Epidermal melanocyte (primary cell): ENCODE measurements at regions not wholly inside any gene's neighbourhood (a gene's known extent, or its start where the extent isn't known, plus 50 kb on each side); places are given as distances from the start of the nearest gene placed in this dataset.
"Not testable (repeated sequence)": the region's sequence is repeated elsewhere in the genome, so short reads cannot be mapped to it uniquely, and the experiment has no call there.

Experiments
- DNase-seq: peaks from one replicate; pipeline ENCODE4 v3.0.0; 2011; ENCODE audit warnings: low spot score; ENCODE audit not compliant: insufficient read length

- DNase-seq: no peak
Measured at GRCh38 chr4:132662456-132662855, 486.6 kb upstream of the PCDH10 start.

DNA sequence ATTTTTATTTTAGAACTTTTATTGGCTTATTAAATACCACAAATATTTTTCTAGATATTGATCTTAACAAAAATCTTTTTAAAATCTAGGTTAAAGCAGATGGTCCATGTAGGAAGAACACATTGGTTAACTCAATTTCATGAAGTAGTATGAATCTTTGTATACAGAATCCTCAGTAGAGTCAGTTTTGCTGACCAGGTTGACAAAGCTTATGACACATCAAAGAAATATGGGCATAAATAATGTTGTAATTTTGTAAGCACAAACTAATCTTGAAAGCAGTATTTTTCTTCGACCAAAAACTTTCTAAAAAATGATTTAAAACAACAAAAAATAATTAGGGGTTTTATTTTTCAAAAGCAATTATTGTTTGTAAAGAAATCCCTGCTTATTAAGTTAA is 479.3 kb upstream of the PCDH10 start:
- DNase-seq: no peak

GRCh38 chr4:132670557-132670956 is 478.5 kb upstream of the PCDH10 start:
- no peak for DNase-seq

GRCh38 chr4:132683957-132684356 is 465.1 kb upstream of the PCDH10 start:
- DNase-seq: no peak

DNA sequence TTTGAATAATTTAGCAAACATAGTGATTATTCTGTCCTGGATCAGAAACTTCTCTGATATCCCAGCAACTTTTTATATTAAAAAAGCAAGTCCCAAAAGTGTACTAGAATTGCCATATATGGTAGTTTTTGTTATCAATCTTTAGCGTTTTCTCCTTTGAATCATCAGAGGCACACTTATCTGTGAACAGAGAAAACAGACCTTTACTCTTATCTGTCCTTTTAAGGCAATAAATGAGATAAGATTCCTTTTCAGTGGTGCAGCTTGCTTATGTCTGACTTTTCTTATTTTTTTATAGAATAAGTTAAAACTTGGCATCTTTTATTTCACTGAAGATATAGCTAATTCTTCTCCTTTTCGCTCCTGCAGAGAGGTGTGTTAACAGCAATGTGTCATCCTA is 458.1 kb upstream of the PCDH10 start:
- DNase-seq: no peak

DNA sequence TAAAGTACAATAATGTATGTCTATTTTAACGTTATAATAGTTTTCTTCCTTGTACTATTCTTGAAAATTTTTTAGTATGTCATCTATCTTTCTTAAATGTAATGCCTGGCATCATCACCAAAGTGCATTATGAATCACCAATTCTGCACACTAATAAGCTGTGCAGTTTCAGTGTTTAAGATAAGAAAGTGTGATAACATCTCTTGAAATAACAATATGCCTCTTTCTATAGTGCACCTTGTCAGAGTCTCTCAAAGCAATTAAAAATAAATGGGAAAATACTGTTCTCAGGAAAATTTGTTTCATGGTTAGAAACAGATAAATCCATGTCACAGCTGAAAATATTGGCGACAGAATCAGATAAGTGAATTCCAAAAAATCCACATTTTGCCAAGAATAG is 457.4 kb upstream of the PCDH10 start:
- no peak for DNase-seq

GRCh38 chr4:132694775-132695174 is 454.3 kb upstream of the PCDH10 start:
- DNase-seq: no peak

GRCh38 chr4:132697505-132697904 is 451.6 kb upstream of the PCDH10 start:
- not testable (repeated sequence) for DNase-seq

- no peak for DNase-seq
Measured at GRCh38 chr4:132707955-132708354, 441.1 kb upstream of the PCDH10 start.

GRCh38 chr4:132709056-132709455 is 440.0 kb upstream of the PCDH10 start:
- no peak for DNase-seq

DNA sequence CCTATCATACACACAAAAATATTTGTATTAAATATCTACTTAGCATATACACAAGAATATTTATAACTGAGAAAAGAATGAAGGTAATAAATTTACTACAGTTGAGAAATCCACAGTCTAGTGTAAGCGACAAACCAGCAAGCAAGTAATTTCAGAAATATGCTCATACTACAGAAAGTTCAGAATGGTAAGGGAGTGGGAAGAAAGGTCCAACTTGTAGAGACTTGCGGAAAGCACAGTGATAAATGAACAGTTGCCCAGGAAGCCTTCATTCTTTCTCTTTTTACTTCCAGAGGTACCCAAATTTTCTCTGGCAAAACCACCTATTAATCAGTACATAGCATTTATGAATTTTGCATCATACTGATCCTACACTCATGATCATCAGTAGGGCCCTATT is 438.1 kb upstream of the PCDH10 start:
- no peak for DNase-seq

DNA sequence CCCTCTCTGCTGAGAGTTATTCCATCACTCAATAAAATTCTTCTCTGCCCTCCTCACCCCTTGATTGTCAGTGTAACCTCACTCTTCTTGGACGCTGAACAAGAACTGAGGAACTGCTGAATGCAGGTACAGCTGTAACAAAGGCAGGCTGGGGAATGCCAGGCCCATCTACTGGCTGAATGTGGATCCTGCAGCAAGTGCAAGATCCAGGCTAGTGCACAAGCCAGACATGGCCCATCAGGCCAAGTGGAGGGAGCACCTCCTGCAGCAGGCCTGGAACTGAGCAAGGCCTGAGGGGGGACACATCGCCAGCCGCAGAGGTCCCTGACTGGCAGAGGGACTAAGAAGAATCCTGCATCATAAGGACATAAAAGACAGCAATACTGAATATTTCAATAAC is 411.8 kb upstream of the PCDH10 start:
- DNase-seq: no peak

- DNase-seq: no peak
Measured at GRCh38 chr4:132759199-132759780, 389.8 kb upstream of the PCDH10 start.

DNA sequence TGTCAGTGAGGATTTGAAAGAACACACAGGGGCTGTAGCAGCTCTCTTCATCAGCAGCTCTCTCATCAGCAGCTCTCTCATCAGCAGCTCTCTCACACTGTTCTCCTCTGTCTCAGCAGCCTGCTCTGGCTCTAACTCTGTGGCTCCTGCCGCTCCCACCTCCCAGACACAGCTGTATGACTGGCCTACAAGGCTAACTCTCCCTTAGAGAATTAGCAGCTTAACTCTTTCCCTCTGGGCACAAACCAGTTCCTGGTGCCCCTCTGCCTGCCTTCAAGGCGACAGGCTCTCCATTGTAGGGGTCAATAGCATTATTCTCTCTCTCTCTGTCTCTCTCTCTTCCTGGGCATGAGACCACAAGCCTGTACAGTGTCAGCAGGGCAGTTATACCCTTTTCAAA is 385.6 kb upstream of the PCDH10 start:
- no peak for DNase-seq

DNA sequence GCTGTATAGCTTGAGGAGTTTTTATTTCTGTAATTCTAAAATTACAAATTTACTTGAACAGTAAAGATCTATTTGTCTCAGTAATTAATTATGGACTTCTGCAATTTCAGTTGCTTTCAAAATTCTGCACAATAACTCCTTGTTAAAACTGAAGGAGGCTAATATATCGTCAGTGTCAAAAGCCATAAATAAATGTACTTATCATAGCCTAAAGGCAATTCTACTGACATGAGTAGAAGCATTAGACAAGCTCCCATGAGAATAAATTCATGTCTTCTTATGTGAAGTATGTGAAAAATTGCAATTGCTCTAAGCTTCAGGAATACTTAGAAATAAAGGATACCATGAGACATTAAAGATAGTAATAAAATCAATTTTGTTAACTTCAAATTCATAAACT is 381.2 kb upstream of the PCDH10 start:
- peak; percentile 24 for DNase-seq

GRCh38 chr4:132770776-132771175 is 378.3 kb upstream of the PCDH10 start:
- DNase-seq: no peak

DNA sequence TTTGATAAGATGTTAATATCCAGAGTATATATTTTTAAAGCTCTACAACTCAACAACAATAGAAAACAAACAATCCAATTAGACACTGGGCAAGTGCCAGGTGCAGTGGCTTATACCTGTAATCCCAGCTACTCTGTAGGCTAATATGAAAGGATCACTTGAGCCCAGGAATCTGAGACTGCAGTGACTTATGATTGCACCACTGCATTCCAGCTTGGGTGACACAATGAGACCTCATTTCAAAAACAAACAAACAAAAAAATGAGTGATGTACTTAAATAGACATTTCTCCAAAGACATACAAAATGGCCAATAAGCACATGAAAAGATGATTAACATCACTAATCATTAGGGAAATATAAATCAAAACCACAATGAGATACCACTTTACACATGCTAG is 356.8 kb upstream of the PCDH10 start:
- DNase-seq: no peak

DNA sequence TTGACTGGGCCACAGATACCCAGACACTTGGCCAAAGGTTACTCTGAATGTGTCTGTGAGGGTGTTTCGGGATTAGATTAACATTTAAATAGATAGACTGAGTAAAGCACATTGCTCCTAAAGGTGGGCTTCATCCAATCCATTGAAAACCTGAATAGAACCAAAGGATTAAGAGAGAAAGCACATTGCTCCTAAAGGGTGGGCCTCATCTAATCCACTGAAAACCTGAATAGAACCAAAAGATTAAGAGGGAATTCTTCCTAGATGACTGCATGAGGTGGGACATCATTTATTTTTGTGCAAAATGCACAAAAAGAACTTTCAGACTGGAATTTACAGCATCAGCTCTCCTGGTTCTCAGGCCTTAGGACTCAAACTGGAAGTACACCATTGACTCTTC is 351.2 kb upstream of the PCDH10 start:
- DNase-seq: no peak

DNA sequence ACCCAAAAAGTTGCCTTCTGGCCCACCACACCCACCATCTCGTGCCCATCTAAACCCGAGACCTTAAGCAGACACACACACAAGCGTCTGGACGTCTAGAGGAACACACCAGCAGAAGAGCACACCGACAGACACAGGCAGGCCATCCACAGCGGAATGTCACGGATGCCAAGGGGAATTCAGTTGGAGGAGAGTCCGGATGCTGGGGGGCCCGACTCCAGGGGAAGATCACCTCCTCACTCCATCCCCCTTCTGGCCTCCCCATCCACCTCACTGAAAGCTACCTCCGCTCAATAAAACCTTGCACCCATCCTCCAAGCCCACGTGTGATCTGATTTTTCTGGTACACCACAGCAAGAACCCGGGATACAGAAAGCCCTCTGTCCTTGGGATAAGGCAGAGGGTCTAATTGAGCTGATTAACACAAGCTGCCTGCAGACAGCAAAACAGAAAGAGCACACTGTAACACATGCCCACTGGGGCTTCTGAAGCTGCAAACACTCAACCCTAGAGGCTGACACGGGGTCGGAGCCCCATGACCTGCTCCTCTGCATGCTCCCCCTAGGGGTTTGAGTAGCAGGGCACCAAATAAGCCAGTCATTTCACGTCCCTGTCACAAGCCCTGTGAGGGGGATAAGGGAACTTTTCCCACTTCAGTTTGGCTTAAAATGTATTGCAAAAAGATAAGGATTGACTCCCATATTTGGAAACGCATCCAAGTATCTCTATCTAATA is 339.6 kb upstream of the PCDH10 start:
- DNase-seq: no peak

DNA sequence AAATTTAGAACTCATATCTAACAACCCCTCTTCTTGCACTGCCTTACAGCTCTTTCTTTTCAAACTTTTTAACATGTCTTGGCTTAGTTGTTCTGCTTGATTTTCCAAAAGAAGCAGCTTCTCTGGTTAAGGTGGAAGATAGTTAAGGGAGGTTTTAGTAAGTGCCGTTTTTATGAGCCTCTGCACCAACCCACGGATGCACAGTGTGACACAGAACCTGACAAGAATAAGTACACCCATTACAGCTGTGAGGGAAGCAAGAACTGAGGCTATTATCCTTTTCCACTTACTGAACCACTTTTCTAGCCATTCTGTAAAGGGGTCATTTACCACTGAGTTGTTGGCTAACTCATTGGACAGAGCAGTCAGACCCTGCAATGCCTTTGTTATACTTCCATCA is 336.0 kb upstream of the PCDH10 start:
- DNase-seq: not testable (repeated sequence)

DNA sequence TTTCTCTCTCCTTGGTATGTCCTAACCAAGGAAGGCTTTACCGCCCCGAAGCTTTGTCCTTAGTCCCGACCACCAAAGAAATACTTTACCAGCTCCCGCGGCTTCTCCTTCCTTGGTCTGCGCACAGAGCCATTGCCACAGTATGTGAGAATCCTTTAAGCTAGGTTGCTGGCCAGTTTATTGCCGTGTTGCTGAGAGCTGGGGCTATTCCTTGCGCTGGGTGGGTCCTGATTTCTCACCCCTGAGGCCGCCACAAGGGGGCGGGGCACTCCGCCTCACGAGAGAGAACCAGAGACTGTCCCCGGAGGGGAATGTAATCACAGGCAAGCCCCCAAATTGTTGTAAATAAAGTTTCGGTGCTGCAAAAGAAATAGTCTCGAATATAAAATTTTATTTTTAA is 331.0 kb upstream of the PCDH10 start:
- DNase-seq: no peak

- no peak for DNase-seq
Measured at GRCh38 chr4:132823419-132823818, 325.7 kb upstream of the PCDH10 start.

DNA sequence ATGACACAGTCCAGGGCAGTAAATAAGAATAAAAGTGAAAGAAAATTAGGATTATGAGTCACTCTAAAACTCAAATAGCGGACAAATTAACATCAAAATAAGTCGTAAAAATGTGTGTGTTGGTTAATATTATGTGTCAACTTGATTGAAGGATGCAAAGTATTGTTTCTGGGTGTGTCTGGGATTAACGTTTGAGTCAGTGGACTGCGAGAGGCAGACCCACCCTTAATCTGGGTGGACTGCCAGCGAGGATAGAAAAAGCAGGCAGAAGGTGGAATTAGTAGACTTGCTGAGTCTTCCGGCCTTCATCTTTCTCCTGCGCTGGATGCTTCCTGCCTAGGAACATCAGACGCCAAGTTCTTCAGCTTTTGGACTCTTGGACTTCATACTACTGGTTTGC is 324.3 kb upstream of the PCDH10 start:
- DNase-seq: no peak
